ENCODE measurements at regions not wholly inside any gene's neighbourhood (a gene's known extent, or its start where the extent isn't known, plus 50 kb on each side); places are given as distances from the start of the nearest gene placed in this dataset.

GRCh38 chr12:90111791-90112580 lies 403.3 kb upstream of the ATP2B1 start:
- no peak for DNase-seq (ENCODE audit: insufficient read length, low spot score)
- FAIRE-seq, result no peak

- DNase-seq (ENCODE audit: insufficient read length, low spot score), result no peak
- peak; percentile 4 for FAIRE-seq
These were observed 397.9 kb upstream of the ATP2B1 start for GRCh38 chr12:90106568-90106967.

- no peak for FAIRE-seq
- peak; percentile 2 for DNase-seq (ENCODE audit: insufficient read length, low spot score)
These were observed 394.5 kb upstream of the ATP2B1 start for GRCh38 chr12:90102957-90103652.

GRCh38 chr12:90100579-90100978 lies 391.9 kb upstream of the ATP2B1 start:
- no peak for DNase-seq (ENCODE audit: insufficient read length, low spot score)
- FAIRE-seq, result no peak

GRCh38 chr12:90099288-90099687 lies 390.6 kb upstream of the ATP2B1 start:
- DNase-seq (ENCODE audit: insufficient read length, low spot score) (no peak), FAIRE-seq (no peak)

GRCh38 chr12:90098132-90098779 lies 389.6 kb upstream of the ATP2B1 start:
- no peak for DNase-seq (ENCODE audit: insufficient read length, low spot score)
- no peak for FAIRE-seq

- DNase-seq (ENCODE audit: insufficient read length, low spot score), result no peak
These were observed 383.2 kb upstream of the ATP2B1 start for GRCh38 chr12:90091809-90092208.

GRCh38 chr12:90090929-90091651 lies 382.5 kb upstream of the ATP2B1 start:
- FAIRE-seq, result peak; percentile 59
- DNase-seq (ENCODE audit: insufficient read length, low spot score), result peak; percentile 39

More at GRCh38 chr12:90091809-90092208, 383.2 kb upstream of the ATP2B1 start:
- FAIRE-seq, result no peak

GRCh38 chr12:90086281-90086680 lies 377.6 kb upstream of the ATP2B1 start:
- DNase-seq (ENCODE audit: insufficient read length, low spot score) (no peak), FAIRE-seq (no peak)

- FAIRE-seq, result no peak
- DNase-seq (ENCODE audit: insufficient read length, low spot score), result peak; percentile 5
These were observed 377.0 kb upstream of the ATP2B1 start for GRCh38 chr12:90085494-90086274.

- no peak for DNase-seq (ENCODE audit: insufficient read length, low spot score)
- no peak for FAIRE-seq
These were observed 375.4 kb upstream of the ATP2B1 start for GRCh38 chr12:90084018-90084417.

- DNase-seq (ENCODE audit: insufficient read length, low spot score), result no peak
- FAIRE-seq, result no peak
These were observed 372.0 kb upstream of the ATP2B1 start for GRCh38 chr12:90080616-90081015.

- no peak for DNase-seq (ENCODE audit: insufficient read length, low spot score)
- FAIRE-seq, result no peak
These were observed 371.0 kb upstream of the ATP2B1 start for GRCh38 chr12:90079529-90080210.

- FAIRE-seq (no peak), DNase-seq (ENCODE audit: insufficient read length, low spot score) (no peak)
These were observed 369.7 kb upstream of the ATP2B1 start for GRCh38 chr12:90078344-90078743.

GRCh38 chr12:90077756-90078155 lies 369.1 kb upstream of the ATP2B1 start:
- FAIRE-seq (no peak), DNase-seq (ENCODE audit: insufficient read length, low spot score) (no peak)

- FAIRE-seq (no peak), DNase-seq (ENCODE audit: insufficient read length, low spot score) (no peak)
These were observed 368.2 kb upstream of the ATP2B1 start for GRCh38 chr12:90076851-90077319.

- FAIRE-seq (no peak), DNase-seq (ENCODE audit: insufficient read length, low spot score) (no peak)
These were observed 367.0 kb upstream of the ATP2B1 start for GRCh38 chr12:90075685-90076084.

GRCh38 chr12:90074086-90074485 lies 365.4 kb upstream of the ATP2B1 start:
- DNase-seq (ENCODE audit: insufficient read length, low spot score) (no peak), FAIRE-seq (no peak)

- DNase-seq (ENCODE audit: insufficient read length, low spot score) (no peak), FAIRE-seq (no peak)
These were observed 363.4 kb upstream of the ATP2B1 start for GRCh38 chr12:90071996-90072395.
